ENCODE measurements at regions not wholly inside any gene's neighbourhood (a gene's known extent, or its start where the extent isn't known, plus 50 kb on each side); places are given as distances from the start of the nearest gene placed in this dataset.

DNA sequence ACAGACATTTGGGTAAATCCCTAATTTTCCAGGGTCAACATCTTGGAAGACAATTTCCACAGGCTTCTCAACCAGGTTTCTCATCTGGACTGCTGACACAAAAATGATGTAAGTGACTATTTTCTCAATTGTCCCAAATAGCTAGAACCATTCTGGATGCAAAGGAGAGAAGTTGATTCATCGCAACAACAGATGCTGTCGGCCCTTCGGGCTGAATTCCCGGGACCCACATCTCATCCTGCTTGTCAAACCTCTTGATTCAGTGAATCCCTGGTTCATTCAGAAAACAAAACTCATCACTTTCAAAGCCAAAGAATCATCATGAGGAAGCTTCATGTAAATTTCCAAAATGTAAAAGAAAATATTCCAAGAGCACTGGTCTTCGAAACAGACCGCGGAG is 251.8 kb downstream of the NPHP4 start (continued):
- no peak for TF ChIP-seq PRDM15 (CRISPR knock-in tag; IDR thresholded peaks at IDR 0.05)

GRCh38 chr1:5739561-5740078 is 252.6 kb downstream of the NPHP4 start:
- Histone ChIP-seq H3K4me2 (ENCODE audit: control insufficient read depth, insufficient read depth) (no peak overlapping the region), H2AFZ (ENCODE audit: control insufficient read depth, low read depth, low read length) (no peak overlapping the region), H3K9me3 (replicated peaks; ENCODE audit: control insufficient read depth, insufficient read depth, low read length) (no peaks in the 10 kb centered on the region), H3K27me3 (replicated peaks in 1 of 2; ENCODE audit: control insufficient read depth in 2 of 2, insufficient read depth in 2 of 2, low read length in 1 of 2) (no peaks in the 10 kb centered on the region), H3K36me3 (ENCODE audit: control insufficient read depth in 2 of 2, insufficient read depth in 2 of 2, low read length in 1 of 2) (no peaks in the 10 kb centered on the region), H3K4me1 (ENCODE audit: control insufficient read depth, insufficient read depth, low read length) (no peaks in the 10 kb centered on the region), H3K27ac (ENCODE audit: control insufficient read depth, insufficient read depth) (no peak overlapping the region), H3K4me3 (no peak overlapping the region), H3K9ac (ENCODE audit: control insufficient read depth, insufficient read depth, low read length) (no peak overlapping the region), H3K79me2 (ENCODE audit: control insufficient read depth, insufficient read depth, low read length) (no peaks in the 10 kb centered on the region), H4K20me1 (ENCODE audit: control insufficient read depth, insufficient read depth) (no peaks in the 10 kb centered on the region)
- SMC1A ChIA-PET (ENCODE audit: uncharacterized antibody, unreplicated experiment): no interaction called here
- BruUV-seq (replicated peaks): no TSS peak
- CTCF ChIA-PET: no interaction called here
- no peak for DNase-seq (ENCODE audit: low read depth, low spot score)
- intact Hi-C loops (cut with micrococcal nuclease; ENCODE audit: unreplicated experiment) (no loop called here), in situ Hi-C loops (cut with MboI) (loop anchor here (10.0 kb wide), 1 partner anchor 1825 kb away; no protein-coding TSS in a partner anchor)
- no peak for TF ChIP-seq NRF1 (conservative IDR thresholded peaks at IDR 0.05; ENCODE audit: low read depth, low read length)
- no peak for TF ChIP-seq CBFB (IDR thresholded peaks at IDR 0.05; ENCODE audit: low read depth)
- TF ChIP-seq ASH2L (IDR thresholded peaks at IDR 0.05; ENCODE audit: borderline replicate concordance, low read depth): no peak
- TF ChIP-seq, protein P1, sequence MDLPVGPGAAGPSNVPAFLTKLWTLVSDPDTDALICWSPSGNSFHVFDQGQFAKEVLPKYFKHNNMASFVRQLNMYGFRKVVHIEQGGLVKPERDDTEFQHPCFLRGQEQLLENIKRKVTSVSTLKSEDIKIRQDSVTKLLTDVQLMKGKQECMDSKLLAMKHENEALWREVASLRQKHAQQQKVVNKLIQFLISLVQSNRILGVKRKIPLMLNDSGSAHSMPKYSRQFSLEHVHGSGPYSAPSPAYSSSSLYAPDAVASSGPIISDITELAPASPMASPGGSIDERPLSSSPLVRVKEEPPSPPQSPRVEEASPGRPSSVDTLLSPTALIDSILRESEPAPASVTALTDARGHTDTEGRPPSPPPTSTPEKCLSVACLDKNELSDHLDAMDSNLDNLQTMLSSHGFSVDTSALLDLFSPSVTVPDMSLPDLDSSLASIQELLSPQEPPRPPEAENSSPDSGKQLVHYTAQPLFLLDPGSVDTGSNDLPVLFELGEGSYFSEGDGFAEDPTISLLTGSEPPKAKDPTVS (IDR thresholded peaks at IDR 0.05; ENCODE audit: low read depth, low read length): no peak
- TF ChIP-seq, protein P2, sequence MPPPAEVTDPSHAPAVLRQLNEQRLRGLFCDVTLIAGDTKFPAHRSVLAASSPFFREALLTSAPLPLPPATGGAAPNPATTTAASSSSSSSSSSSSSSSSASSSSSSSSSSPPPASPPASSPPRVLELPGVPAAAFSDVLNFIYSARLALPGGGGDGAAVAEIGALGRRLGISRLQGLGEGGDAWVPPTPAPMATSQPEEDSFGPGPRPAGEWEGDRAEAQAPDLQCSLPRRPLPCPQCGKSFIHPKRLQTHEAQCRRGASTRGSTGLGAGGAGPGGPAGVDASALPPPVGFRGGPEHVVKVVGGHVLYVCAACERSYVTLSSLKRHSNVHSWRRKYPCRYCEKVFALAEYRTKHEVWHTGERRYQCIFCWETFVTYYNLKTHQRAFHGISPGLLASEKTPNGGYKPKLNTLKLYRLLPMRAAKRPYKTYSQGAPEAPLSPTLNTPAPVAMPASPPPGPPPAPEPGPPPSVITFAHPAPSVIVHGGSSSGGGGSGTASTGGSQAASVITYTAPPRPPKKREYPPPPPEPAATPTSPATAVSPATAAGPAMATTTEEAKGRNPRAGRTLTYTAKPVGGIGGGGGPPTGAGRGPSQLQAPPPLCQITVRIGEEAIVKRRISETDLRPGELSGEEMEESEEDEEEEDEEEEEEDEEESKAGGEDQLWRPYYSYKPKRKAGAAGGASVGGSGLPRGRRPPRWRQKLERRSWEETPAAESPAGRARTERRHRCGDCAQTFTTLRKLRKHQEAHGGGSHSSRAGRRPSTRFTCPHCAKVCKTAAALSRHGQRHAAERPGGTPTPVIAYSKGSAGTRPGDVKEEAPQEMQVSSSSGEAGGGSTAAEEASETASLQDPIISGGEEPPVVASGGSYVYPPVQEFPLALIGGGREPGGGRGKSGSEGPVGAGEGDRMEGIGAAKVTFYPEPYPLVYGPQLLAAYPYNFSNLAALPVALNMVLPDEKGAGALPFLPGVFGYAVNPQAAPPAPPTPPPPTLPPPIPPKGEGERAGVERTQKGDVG (CRISPR knock-in tag; IDR thresholded peaks at IDR 0.05): no peak
- TF ChIP-seq BMI1 (IDR thresholded peaks at IDR 0.05; ENCODE audit: borderline replicate concordance): no peak
- no peak for TF ChIP-seq FOXK2 (IDR thresholded peaks at IDR 0.05)
- TF ChIP-seq IRF5 (IDR thresholded peaks at IDR 0.05; ENCODE audit: borderline replicate concordance): no peak
- TF ChIP-seq NFXL1 (IDR thresholded peaks at IDR 0.05; ENCODE audit: borderline replicate concordance): no peak
- POLR2A ChIA-PET: no interaction called here
- no peak for ATAC-seq
- FAIRE-seq: no peak
- 40% methylated on average over 6 of the region's 6 CpGs for WGBS (ENCODE audit: insufficient coverage, insufficient replicate concordance, low lambda C conversion rate, missing lambda C conversion rate)
- RAD21 ChIA-PET (ENCODE audit: unreplicated experiment): no interaction called here
